Stomach (tissue), 8 donors: ENCODE measurements at regions not wholly inside any gene's neighbourhood (a gene's known extent, or its start where the extent isn't known, plus 50 kb on each side); places are given as distances from the start of the nearest gene placed in this dataset.

Experiments used
- DNase-seq, 2 donors: peaks; one replicate each; pipeline versions ENCODE4 v3.0.0 to v3.0.0-alpha.2; 2013 to 2019
- H3K27ac ChIP-seq, 5 donors: fragments of 200-600 bp in 4 of 5; sonication (generic) in 4 of 5; one replicate each; pipeline ENCODE4 v1.5.1; 2013 to 2019; ENCODE audit warnings: mild to moderate bottlenecking in 1 of 5, moderate library complexity in 1 of 5
- H3K27me3 ChIP-seq, 3 donors: fragments of 200-600 bp; sonication (generic); one replicate each; pipeline ENCODE4 v1.5.1; 2017 to 2019; ENCODE audit warnings: mixed run types in 1 of 3
- H3K36me3 ChIP-seq, 4 donors: fragments of 200-600 bp; sonication (generic); 1 replicate in 3 of 4; 2 replicates in 1 of 4; pipeline ENCODE4 v1.5.1; 2016 to 2019
- H3K4me1 ChIP-seq, 4 donors: fragments of 200-600 bp; sonication (generic); one replicate each; pipeline ENCODE4 v1.5.1; 2016 to 2019
- H3K4me3 ChIP-seq, 4 donors: fragments of 200-600 bp; sonication (generic) in 3 of 4; one replicate each; pipeline ENCODE4 v1.5.1; 2016 to 2019; ENCODE audit warnings: mild to moderate bottlenecking in 1 of 4
- H3K9me3 ChIP-seq, 4 donors: fragments of 200-600 bp; sonication (generic); one replicate each; pipeline ENCODE4 v1.5.1; 2016 to 2019
- CTCF ChIP-seq, 7 experiments: fragments of 450-650 bp in 4 of 7; fragments of 200-600 bp in 3 of 7; sonication (generic) in 3 of 7; IDR thresholded peaks; one replicate each; pipeline ENCODE4 v1.5.1; 2016 to 2019; ENCODE audit warnings: antibody characterized with exemption in 7 of 7, control low read depth in 2 of 7, mild to moderate bottlenecking in 1 of 7
- EP300 ChIP-seq: sonication (generic); formaldehyde crosslinking; IDR thresholded peaks from one replicate; pipeline ENCODE4 v1.6.1; 2017; ENCODE audit warnings: antibody characterized with exemption
- POLR2A ChIP-seq, 4 donors: fragments of 450-650 bp; IDR thresholded peaks; one replicate each; pipeline ENCODE4 v1.6.1; 2016; ENCODE audit warnings: antibody characterized with exemption in 4 of 4, control low read depth in 2 of 4, mild to moderate bottlenecking in 1 of 4, moderate library complexity in 1 of 4
- POLR2AphosphoS5 ChIP-seq, 3 donors: sonication (generic); formaldehyde crosslinking; IDR thresholded peaks; one replicate each; pipeline ENCODE4 v1.6.1; 2016; ENCODE audit warnings: antibody characterized with exemption in 3 of 3
- WGBS, 5 donors: extraction: QIAGEN DNeasy Blood & Tissue Kit in 3 of 5; methylation state at CpG; one replicate each; pipeline versions ENCODE4 v1.1.5 to v1.1.7; 2013 to 2018; 5-methylcytosine and 5-hydroxymethylcytosine counted together
- intact Hi-C: fragments of 100-400 bp; cut with DNase I; formaldehyde crosslinking; loops from one replicate; pipeline ENCODE4 v1.15.1; 2023; ENCODE audit warnings: low total_unique reads
- donor health status: healthy with polysubstance abuse.
- donor health status: Bipolar disorder and iron deficiency.
- donor health status: healthy.

DNA sequence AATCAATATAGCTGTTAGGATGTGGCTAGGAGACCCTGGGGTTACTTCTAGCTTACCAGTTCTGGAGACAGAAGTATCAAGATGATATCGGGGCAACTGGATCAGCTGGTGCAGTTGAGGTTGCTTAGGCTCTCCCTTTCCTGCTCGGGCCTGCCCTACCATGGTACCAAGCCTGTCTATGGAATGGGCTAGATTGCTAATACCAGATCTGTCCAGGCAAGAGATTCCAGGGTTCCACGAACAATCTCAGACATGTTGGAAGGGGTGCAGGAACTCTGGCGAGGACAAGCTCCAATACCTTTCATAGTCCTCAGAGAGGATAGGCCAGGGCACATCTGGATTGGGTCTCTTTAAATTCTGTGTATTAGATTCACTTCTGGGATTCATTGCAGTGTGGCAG lies 53.8 kb downstream of the ADM start:
- intact Hi-C loops: no loop called here
- no peak for DNase-seq
- Histone ChIP-seq H3K27me3 (no peaks in the 10 kb centered on the region), H3K27ac (no peak overlapping the region), H3K9me3 (no peaks in the 10 kb centered on the region), H3K4me3 (no peak overlapping the region), H3K4me1 (no peaks in the 10 kb centered on the region), H3K36me3 (no peaks in the 10 kb centered on the region)
- TF ChIP-seq POLR2A (IDR thresholded peaks at IDR 0.05) (no peak), CTCF (IDR thresholded peaks at IDR 0.05) (no peak), EP300 (no peak), POLR2AphosphoS5 (IDR thresholded peaks at IDR 0.05) (no peak)
- 83 to 96% (median 91%) methylated on average over 4 of the region's 4 CpGs for WGBS, 5 donors

DNA sequence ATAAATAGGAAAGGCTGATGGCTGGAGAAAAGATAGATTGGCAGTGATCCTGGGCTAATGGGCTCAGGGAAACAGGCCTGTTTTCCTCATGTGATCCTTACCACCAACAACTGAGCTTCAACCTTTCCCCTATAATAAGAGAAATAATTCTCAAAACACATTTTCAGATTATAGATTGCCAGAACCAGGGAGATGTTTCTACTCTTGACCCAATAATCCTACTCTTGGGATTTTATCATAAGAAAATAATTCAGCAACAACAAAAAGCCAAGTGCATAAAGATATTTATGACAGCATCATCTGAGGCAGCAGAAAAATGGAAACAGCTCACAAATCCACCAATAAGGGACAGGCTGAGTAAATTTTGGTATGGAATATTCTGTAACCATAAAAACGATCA lies 54.3 kb downstream of the ADM start:
- H3K36me3 ChIP-seq: no peaks in the 10 kb centered on the region
- H3K9me3 ChIP-seq: no peaks in the 10 kb centered on the region
- DNase-seq: no peak
- WGBS, 5 donors: 90 to 95% (median 93%) methylated on average over 1 of the region's 1 CpG
- H3K4me1 ChIP-seq: no peaks in the 10 kb centered on the region
- intact Hi-C loops: no loop called here
- no peak overlapping the region for H3K4me3 ChIP-seq
- H3K27ac ChIP-seq: no peak overlapping the region
- no peaks in the 10 kb centered on the region for H3K27me3 ChIP-seq
- TF ChIP-seq POLR2A (IDR thresholded peaks at IDR 0.05): no peak
- no peak for TF ChIP-seq CTCF (IDR thresholded peaks at IDR 0.05)
- no peak for TF ChIP-seq EP300

- no peak for DNase-seq
- TF ChIP-seq EP300 (no peak), POLR2A (IDR thresholded peaks at IDR 0.05) (no peak)
- H3K4me1 ChIP-seq: no peaks in the 10 kb centered on the region
- H3K4me3 ChIP-seq: no peak overlapping the region
- H3K27me3 ChIP-seq: no peaks in the 10 kb centered on the region
- H3K9me3 ChIP-seq: no peaks in the 10 kb centered on the region
- H3K27ac ChIP-seq: no peak overlapping the region
- intact Hi-C loops: no loop called here
- no peaks in the 10 kb centered on the region for H3K36me3 ChIP-seq
Observed at GRCh38 chr11:10360835-10361234, 56.0 kb downstream of the ADM start.

DNA sequence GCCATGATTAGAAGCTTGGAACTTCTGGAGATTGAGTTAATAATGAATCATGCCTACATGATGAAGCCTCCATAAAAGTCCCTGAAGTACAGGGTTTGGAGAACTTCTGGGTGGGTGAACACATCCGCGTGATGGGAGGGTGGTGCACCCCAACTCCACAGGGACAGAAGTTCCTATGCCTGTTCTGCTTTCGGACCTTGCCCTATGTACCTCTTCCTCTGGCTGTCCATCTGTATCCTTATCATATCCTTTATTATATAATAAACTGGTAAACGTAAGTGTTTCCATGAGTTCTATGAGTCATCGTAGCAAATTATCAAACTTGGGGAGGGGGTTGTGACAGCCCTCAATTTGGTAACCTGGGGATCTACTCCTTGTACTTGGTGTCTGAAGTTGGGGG lies 60.2 kb downstream of the ADM start:
- H3K27me3 ChIP-seq: no peaks in the 10 kb centered on the region
- WGBS, 5 donors: 65 to 79% (median 69%) methylated on average over 5 of the region's 5 CpGs
- TF ChIP-seq EP300 (no peak), CTCF (IDR thresholded peaks at IDR 0.05) (no peak), POLR2AphosphoS5 (IDR thresholded peaks at IDR 0.05) (no peak), POLR2A (IDR thresholded peaks at IDR 0.05) (no peak)
- no peak overlapping the region for H3K4me3 ChIP-seq
- peaks cover 0 to 12% (median 7%) of the 10 kb centered on the region in 4 donors for H3K4me1 ChIP-seq
- no peaks in the 10 kb centered on the region for H3K9me3 ChIP-seq
- intact Hi-C loops: no loop called here
- no peak for DNase-seq
- H3K27ac ChIP-seq: no peak overlapping the region
- no peaks in the 10 kb centered on the region for H3K36me3 ChIP-seq

DNA sequence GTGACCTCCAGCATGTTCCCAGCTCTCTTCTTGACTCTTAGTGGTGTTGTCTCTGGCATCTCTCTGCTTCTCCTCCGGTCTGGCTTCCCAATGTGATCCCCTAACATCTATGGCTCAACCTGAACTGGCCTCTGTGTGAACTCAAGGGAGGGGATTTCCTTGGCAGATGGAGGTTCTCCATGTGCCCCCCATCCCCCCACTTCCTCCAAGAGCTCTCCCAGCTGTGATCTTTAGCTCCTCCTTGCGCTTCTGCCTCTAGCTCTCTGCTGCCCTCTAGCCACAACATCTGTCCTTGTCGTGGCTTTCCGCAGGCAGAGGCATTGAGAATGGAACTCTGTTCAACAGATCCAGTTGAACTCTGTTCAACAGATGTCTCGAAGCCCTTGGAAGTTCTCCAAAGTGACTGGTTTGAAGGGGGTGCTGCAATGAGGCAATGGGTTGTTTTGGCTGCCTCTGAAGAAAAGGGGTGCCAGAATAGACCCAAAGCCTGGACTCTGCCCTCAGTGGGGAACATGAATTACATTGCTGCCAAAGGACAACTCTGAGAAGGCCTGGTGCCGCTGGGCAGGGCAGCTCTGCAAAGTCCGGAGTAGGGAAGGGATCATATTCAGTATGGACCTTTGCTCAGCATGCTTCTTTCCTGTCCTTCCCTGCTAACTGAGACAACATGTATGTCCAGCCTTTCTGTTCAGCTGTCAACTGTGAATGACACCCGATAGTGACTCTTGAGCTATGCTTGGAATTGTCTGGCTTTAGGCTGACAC lies 61.9 kb downstream of the ADM start:
- DNase-seq: peak; percentile 77 to 93
- no peaks in the 10 kb centered on the region for H3K27me3 ChIP-seq
- intact Hi-C loops: no loop called here
- WGBS, 5 donors: 31 to 35% (median 32%) methylated on average over 8 of the region's 8 CpGs
- no peaks in the 10 kb centered on the region for H3K36me3 ChIP-seq
- peak; percentile 2 for TF ChIP-seq EP300
- TF ChIP-seq POLR2A (IDR thresholded peaks at IDR 0.05): no peak
- TF ChIP-seq CTCF (IDR thresholded peaks at IDR 0.05): peak in 5 of 7 experiments; percentile 54 to 75 (median 63)
- TF ChIP-seq POLR2AphosphoS5 (IDR thresholded peaks at IDR 0.05): peak; percentile 23 to 87 (median 67)
- no peaks in the 10 kb centered on the region for H3K9me3 ChIP-seq
- H3K4me3 ChIP-seq: no peak overlapping the region
- H3K4me1 ChIP-seq: peaks cover 0 to 12% (median 7%) of the 10 kb centered on the region in 4 donors
- peak overlapping the region in 4 of 5 donors; percentile 19 to 34 (median 25) for H3K27ac ChIP-seq
